A549 (cell line): ENCODE measurements at regions not wholly inside any gene's neighbourhood (a gene's known extent, or its start where the extent isn't known, plus 50 kb on each side); places are given as distances from the start of the nearest gene placed in this dataset.
A peak's percentile ranks its signal among the peaks of the same experiment; 100 is the strongest.
"Not testable (repeated sequence)": the region's sequence is repeated elsewhere in the genome, so short reads cannot be mapped to it uniquely, and the experiment has no call there.

Experiments
- ATOH8 ChIP-seq: fragments of 250-450 bp; sonication (Bioruptor Pico); IDR thresholded peaks from 2 replicates; pipeline ENCODE4 v1.5.0; 2020; ENCODE audit warnings: low read depth, mild to moderate bottlenecking, moderate library complexity
- CBX2 ChIP-seq: fragments of 200-600 bp; sonication (generic); IDR thresholded peaks from 2 replicates; pipeline ENCODE4 v1.6.1; 2016; ENCODE audit warnings: low read depth, mild to moderate bottlenecking, borderline replicate concordance
- CEBPB ChIP-seq, 2 experiments: fragments of >200 bp in 1 of 2; sonication (Bioruptor Twin) in 1 of 2; formaldehyde crosslinking in 1 of 2; IDR thresholded peaks; 2 replicates each; pipeline ENCODE4 v1.6.1; 2012 to 2016
- CTCF ChIP-seq: fragments of >200 bp; sonication (Bioruptor Twin); formaldehyde crosslinking; IDR thresholded peaks from 3 replicates; pipeline ENCODE4 v1.5.1; 2016
- EP300 ChIP-seq, 2 experiments: fragments of >200 bp; sonication (Bioruptor Twin); formaldehyde crosslinking; IDR thresholded peaks; 2 replicates in 1 of 2; 3 replicates in 1 of 2; pipeline ENCODE4 v1.6.1; 2016 to 2017
- ESRRA ChIP-seq: fragments of 150-350 bp; IDR thresholded peaks from 2 replicates; pipeline ENCODE4 v1.6.1; 2014; ENCODE audit warnings: mild to moderate bottlenecking, low read length, borderline replicate concordance
- KDM1A ChIP-seq: fragments of 200-600 bp; sonication (generic); IDR thresholded peaks from 2 replicates; pipeline ENCODE4 v1.6.1; 2016; ENCODE audit warnings: low read depth, mild to moderate bottlenecking
- MAX ChIP-seq: IDR thresholded peaks from 2 replicates; pipeline ENCODE4 v1.6.1; 2012
- MYC ChIP-seq: IDR thresholded peaks from 2 replicates; pipeline ENCODE4 v1.6.1; 2012; ENCODE audit warnings: mild to moderate bottlenecking, inconsistent platforms, low read length, improper control_type of control experiment, borderline replicate concordance
- POLR2A ChIP-seq: IDR thresholded peaks from 2 replicates; pipeline ENCODE4 v1.6.1; 2012; ENCODE audit warnings: mild to moderate bottlenecking, low read length
- RAD21 ChIP-seq, 2 experiments: fragments of >200 bp in 1 of 2; sonication (Bioruptor Twin) in 1 of 2; formaldehyde crosslinking in 1 of 2; IDR thresholded peaks in 1 of 2; conservative IDR thresholded peaks in 1 of 2; 2 replicates in 1 of 2; 3 replicates in 1 of 2; pipeline ENCODE4 v1.6.1; 2012 to 2018; ENCODE audit warnings: inconsistent platforms in 1 of 2
- RCOR1 ChIP-seq: fragments of 150-350 bp; IDR thresholded peaks from 2 replicates; pipeline ENCODE4 v1.6.1; 2014; ENCODE audit warnings: antibody characterized with exemption, low read length, low read depth

- TF ChIP-seq MYC = 0 out of 2 replicates have a peak, but pooled peaks have one; percentile 44
- not testable (repeated sequence) for TF ChIP-seq CTCF; RCOR1; EP300 (IDR thresholded peaks at IDR 0.05); CBX2; ESRRA; CEBPB (IDR thresholded peaks at IDR 0.05); ATOH8 (CRISPR knock-in tag); KDM1A; RAD21 (conservative IDR thresholded peaks at IDR 0.05 in 1 of 2, IDR thresholded peaks at IDR 0.05 in 1 of 2)
- TF ChIP-seq POLR2A = peak; percentile 34; the same call in 1 of the 2 replicates
- TF ChIP-seq MAX = peak; percentile 24; the same call in 1 of the 2 replicates
Observed at GRCh38 chr3:75434913-75435793, 229.0 kb upstream of the FRG2C start.
